ENCODE measurements at regions not wholly inside any gene's neighbourhood (a gene's known extent, or its start where the extent isn't known, plus 50 kb on each side); places are given as distances from the start of the nearest gene placed in this dataset.
"Not testable (repeated sequence)": the region's sequence is repeated elsewhere in the genome, so short reads cannot be mapped to it uniquely, and the experiment has no call there.

DNA sequence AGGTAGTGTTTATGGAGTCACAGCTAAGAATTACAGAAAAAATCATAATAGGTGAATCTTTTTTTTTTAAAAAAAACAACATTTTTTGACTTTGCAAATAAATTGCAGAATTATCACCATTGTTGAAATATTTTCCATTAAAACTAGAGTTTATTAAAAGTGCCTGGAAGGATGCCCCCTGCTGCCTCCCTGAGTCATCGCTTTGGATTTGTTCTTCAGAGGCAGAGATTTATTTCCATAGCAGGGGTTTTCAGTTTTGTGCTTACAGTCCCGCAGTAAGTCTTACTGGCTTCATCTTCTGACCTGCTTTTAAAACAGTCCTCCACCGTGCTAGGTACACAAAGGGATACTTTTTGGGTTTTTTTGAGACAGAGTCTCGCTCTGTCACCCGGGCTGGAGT, 244.9 kb upstream of the PLGLB2 start:
- TF ChIP-seq, protein P1, sequence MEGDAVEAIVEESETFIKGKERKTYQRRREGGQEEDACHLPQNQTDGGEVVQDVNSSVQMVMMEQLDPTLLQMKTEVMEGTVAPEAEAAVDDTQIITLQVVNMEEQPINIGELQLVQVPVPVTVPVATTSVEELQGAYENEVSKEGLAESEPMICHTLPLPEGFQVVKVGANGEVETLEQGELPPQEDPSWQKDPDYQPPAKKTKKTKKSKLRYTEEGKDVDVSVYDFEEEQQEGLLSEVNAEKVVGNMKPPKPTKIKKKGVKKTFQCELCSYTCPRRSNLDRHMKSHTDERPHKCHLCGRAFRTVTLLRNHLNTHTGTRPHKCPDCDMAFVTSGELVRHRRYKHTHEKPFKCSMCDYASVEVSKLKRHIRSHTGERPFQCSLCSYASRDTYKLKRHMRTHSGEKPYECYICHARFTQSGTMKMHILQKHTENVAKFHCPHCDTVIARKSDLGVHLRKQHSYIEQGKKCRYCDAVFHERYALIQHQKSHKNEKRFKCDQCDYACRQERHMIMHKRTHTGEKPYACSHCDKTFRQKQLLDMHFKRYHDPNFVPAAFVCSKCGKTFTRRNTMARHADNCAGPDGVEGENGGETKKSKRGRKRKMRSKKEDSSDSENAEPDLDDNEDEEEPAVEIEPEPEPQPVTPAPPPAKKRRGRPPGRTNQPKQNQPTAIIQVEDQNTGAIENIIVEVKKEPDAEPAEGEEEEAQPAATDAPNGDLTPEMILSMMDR (IDR thresholded peaks at IDR 0.05), result not testable (repeated sequence)
- not testable (repeated sequence) for TF ChIP-seq POLR2A (IDR thresholded peaks at IDR 0.05)
